Central memory CD8-positive, alpha-beta T cell (primary cell): ENCODE measurements at regions not wholly inside any gene's neighbourhood (a gene's known extent, or its start where the extent isn't known, plus 50 kb on each side); places are given as distances from the start of the nearest gene placed in this dataset.

Experiments
- ATAC-seq: fragments of 150-1000 bp; cut with Tn5 transposase; replicated peaks from 2 replicates; pipeline ENCODE4 v1.10.0; 2022; ENCODE audit warnings: mild to moderate bottlenecking, moderate FRiP score, moderate number of reproducible peaks; ENCODE audit not compliant: poor library complexity, severe bottlenecking; ENCODE audit errors: extremely low read depth
- DNase-seq, 2 donors: peaks; one replicate each; pipeline ENCODE4 v3.0.0; 2021; ENCODE audit warnings: low spot score in 2 of 2
- H3K27ac Mint-ChIP-seq: one replicate; pipeline ENCODE4 v1.8.0; 2022; ENCODE audit warnings: low read depth, mild to moderate bottlenecking, moderate library complexity, mixed read lengths
- H3K27me3 Mint-ChIP-seq: one replicate; pipeline ENCODE4 v1.8.0; 2022; ENCODE audit warnings: mixed read lengths
- H3K36me3 Mint-ChIP-seq: one replicate; pipeline ENCODE4 v1.8.0; 2022; ENCODE audit warnings: mild to moderate bottlenecking, moderate library complexity, mixed read lengths; ENCODE audit not compliant: insufficient read depth
- H3K4me1 Mint-ChIP-seq: one replicate; pipeline ENCODE4 v1.8.0; 2022; ENCODE audit warnings: mixed read lengths
- H3K4me3 Mint-ChIP-seq: one replicate; pipeline ENCODE4 v1.8.0; 2022; ENCODE audit warnings: mild to moderate bottlenecking, moderate library complexity, mixed read lengths
- H3K9me3 Mint-ChIP-seq: one replicate; pipeline ENCODE4 v1.8.0; 2022; ENCODE audit warnings: mixed read lengths

- ATAC-seq (no peak), DNase-seq (no peak)
- H3K4me3 Mint-ChIP-seq, result no peak overlapping the region
- H3K27me3 Mint-ChIP-seq, result peaks cover 11% of the 10 kb centered on the region
- H3K36me3 Mint-ChIP-seq, result no peaks in the 10 kb centered on the region
- no peaks in the 10 kb centered on the region for H3K4me1 Mint-ChIP-seq
- H3K9me3 Mint-ChIP-seq, result no peaks in the 10 kb centered on the region
- no peak overlapping the region for H3K27ac Mint-ChIP-seq
Observed at GRCh38 chr6:99219788-99220187, 129.7 kb downstream of the FAXC start.

- DNase-seq (no peak), ATAC-seq (no peak)
- Mint-ChIP-seq H3K27me3 (no peaks in the 10 kb centered on the region), H3K4me3 (no peak overlapping the region), H3K9me3 (no peaks in the 10 kb centered on the region), H3K36me3 (no peaks in the 10 kb centered on the region), H3K27ac (no peak overlapping the region), H3K4me1 (no peaks in the 10 kb centered on the region)
Observed at GRCh38 chr6:99216959-99217358, 132.5 kb downstream of the FAXC start.

- Mint-ChIP-seq H3K9me3 (no peaks in the 10 kb centered on the region), H3K4me3 (no peak overlapping the region), H3K4me1 (no peaks in the 10 kb centered on the region), H3K27me3 (peaks cover 23% of the 10 kb centered on the region), H3K27ac (no peak overlapping the region), H3K36me3 (no peaks in the 10 kb centered on the region)
- DNase-seq (no peak), ATAC-seq (no peak)
Observed at GRCh38 chr6:99195986-99196655, 153.4 kb downstream of the FAXC start.

GRCh38 chr6:99192561-99192960, 156.9 kb downstream of the FAXC start:
- Mint-ChIP-seq H3K4me1 (peaks cover 9% of the 10 kb centered on the region), H3K27me3 (peaks cover 26% of the 10 kb centered on the region), H3K27ac (no peak overlapping the region), H3K36me3 (peaks cover 1% of the 10 kb centered on the region), H3K4me3 (no peak overlapping the region), H3K9me3 (no peaks in the 10 kb centered on the region)
- no peak for ATAC-seq
- no peak for DNase-seq

- Mint-ChIP-seq H3K27ac (no peak overlapping the region), H3K27me3 (peaks cover 45% of the 10 kb centered on the region), H3K9me3 (no peaks in the 10 kb centered on the region), H3K36me3 (peaks cover 1% of the 10 kb centered on the region), H3K4me1 (peaks cover 9% of the 10 kb centered on the region), H3K4me3 (no peak overlapping the region)
- no peak for ATAC-seq
- no peak for DNase-seq
Observed at GRCh38 chr6:99189823-99190721, 159.4 kb downstream of the FAXC start.

- H3K9me3 Mint-ChIP-seq, result no peaks in the 10 kb centered on the region
- DNase-seq (no peak), ATAC-seq (no peak)
- no peak overlapping the region for H3K4me3 Mint-ChIP-seq
- H3K27ac Mint-ChIP-seq, result no peak overlapping the region
- peaks cover 44% of the 10 kb centered on the region for H3K27me3 Mint-ChIP-seq
- H3K4me1 Mint-ChIP-seq, result peaks cover 9% of the 10 kb centered on the region
- H3K36me3 Mint-ChIP-seq, result peaks cover 1% of the 10 kb centered on the region
Observed at GRCh38 chr6:99187429-99187828, 162.0 kb downstream of the FAXC start.

GRCh38 chr6:99186417-99186816, 163.1 kb downstream of the FAXC start:
- peaks cover 1% of the 10 kb centered on the region for H3K36me3 Mint-ChIP-seq

GRCh38 chr6:99185525-99185924, 163.9 kb downstream of the FAXC start:
- no peak for ATAC-seq
- Mint-ChIP-seq H3K36me3 (peaks cover 1% of the 10 kb centered on the region), H3K27me3 (peaks cover 36% of the 10 kb centered on the region), H3K27ac (no peak overlapping the region), H3K9me3 (peaks cover 7% of the 10 kb centered on the region), H3K4me1 (peaks cover 9% of the 10 kb centered on the region), H3K4me3 (no peak overlapping the region)
- DNase-seq, result no peak

More at GRCh38 chr6:99186417-99186816, 163.1 kb downstream of the FAXC start:
- Mint-ChIP-seq H3K4me1 (peaks cover 9% of the 10 kb centered on the region), H3K27ac (no peak overlapping the region), H3K4me3 (no peak overlapping the region), H3K9me3 (peaks cover 4% of the 10 kb centered on the region), H3K27me3 (peaks cover 44% of the 10 kb centered on the region)
- ATAC-seq, result no peak
- no peak for DNase-seq

- Mint-ChIP-seq H3K27ac (no peak overlapping the region), H3K4me1 (peaks cover 2% of the 10 kb centered on the region), H3K4me3 (no peak overlapping the region), H3K27me3 (peaks cover 34% of the 10 kb centered on the region), H3K9me3 (peaks cover 7% of the 10 kb centered on the region), H3K36me3 (peaks cover 1% of the 10 kb centered on the region)
- ATAC-seq (no peak), DNase-seq (no peak)
Observed at GRCh38 chr6:99184696-99185095, 164.8 kb downstream of the FAXC start.

GRCh38 chr6:99183066-99183465, 166.4 kb downstream of the FAXC start:
- Mint-ChIP-seq H3K4me1 (no peaks in the 10 kb centered on the region), H3K9me3 (peaks cover 7% of the 10 kb centered on the region), H3K4me3 (no peak overlapping the region), H3K27ac (no peak overlapping the region), H3K27me3 (peaks cover 34% of the 10 kb centered on the region), H3K36me3 (peaks cover 1% of the 10 kb centered on the region)
- DNase-seq, result no peak
- ATAC-seq, result no peak

GRCh38 chr6:99181174-99181573, 168.3 kb downstream of the FAXC start:
- Mint-ChIP-seq H3K27me3 (peaks cover 26% of the 10 kb centered on the region), H3K4me1 (no peaks in the 10 kb centered on the region), H3K27ac (no peak overlapping the region), H3K9me3 (peaks cover 7% of the 10 kb centered on the region), H3K36me3 (no peaks in the 10 kb centered on the region), H3K4me3 (no peak overlapping the region)
- DNase-seq (no peak), ATAC-seq (no peak)

- H3K4me3 Mint-ChIP-seq, result no peak overlapping the region
- H3K27ac Mint-ChIP-seq, result no peak overlapping the region
- peaks cover 4% of the 10 kb centered on the region for H3K36me3 Mint-ChIP-seq
- DNase-seq, result no peak
- no peaks in the 10 kb centered on the region for H3K27me3 Mint-ChIP-seq
- ATAC-seq, result no peak
- no peaks in the 10 kb centered on the region for H3K4me1 Mint-ChIP-seq
- peaks cover 7% of the 10 kb centered on the region for H3K9me3 Mint-ChIP-seq
Observed at GRCh38 chr6:99178168-99178567, 171.3 kb downstream of the FAXC start.

GRCh38 chr6:99177736-99178135, 171.7 kb downstream of the FAXC start:
- H3K36me3 Mint-ChIP-seq, result peaks cover 4% of the 10 kb centered on the region
- H3K4me1 Mint-ChIP-seq, result no peaks in the 10 kb centered on the region
- H3K4me3 Mint-ChIP-seq, result no peak overlapping the region
- DNase-seq, result no peak
- H3K27ac Mint-ChIP-seq, result no peak overlapping the region
- no peaks in the 10 kb centered on the region for H3K27me3 Mint-ChIP-seq
- no peak for ATAC-seq
- peaks cover 7% of the 10 kb centered on the region for H3K9me3 Mint-ChIP-seq
